Vagina (tissue), 2 donors: ENCODE measurements at regions not wholly inside any gene's neighbourhood (a gene's known extent, or its start where the extent isn't known, plus 50 kb on each side); places are given as distances from the start of the nearest gene placed in this dataset.

ENCODE experiments used
- POLR2AphosphoS5 ChIP-seq, 2 donors: sonication (generic); formaldehyde crosslinking; IDR thresholded peaks; one replicate each; pipeline ENCODE4 v1.9.0; 2017; ENCODE audit warnings: antibody characterized with exemption in 2 of 2, mild to moderate bottlenecking in 2 of 2, low read depth in 1 of 2; ENCODE audit not compliant: insufficient read depth in 1 of 2
- TF ChIP-seq, protein P1 (sequence below), 3 experiments: fragments of 450-650 bp in 2 of 3; fragments of 200-600 bp in 1 of 3; sonication (generic) in 1 of 3; IDR thresholded peaks; one replicate each; pipeline ENCODE4 v1.5.1; 2017 to 2019; ENCODE audit warnings: antibody characterized with exemption in 3 of 3, mild to moderate bottlenecking in 2 of 3, moderate library complexity in 2 of 3

DNA sequence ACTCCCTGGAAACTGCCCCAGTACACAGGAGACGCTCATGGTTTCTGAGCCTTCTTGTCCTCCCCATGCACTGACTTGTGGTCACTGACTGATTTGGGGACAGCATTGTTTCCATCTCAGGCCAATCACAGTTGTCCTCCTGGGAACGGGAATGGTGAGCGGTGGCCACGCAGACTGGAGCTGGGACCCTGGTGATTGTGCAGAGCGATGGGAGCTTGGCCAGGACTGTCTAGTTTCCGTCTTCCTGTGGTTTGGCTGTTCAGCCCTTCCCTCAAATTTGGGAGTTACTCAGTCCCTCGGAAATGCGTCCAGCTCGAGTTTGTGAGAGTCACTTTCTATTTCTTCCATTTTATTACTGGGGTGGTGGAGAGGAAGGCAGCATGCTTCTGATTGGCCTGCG lies 250.9 kb downstream of the ACTR3B start:
- TF ChIP-seq, protein P1, sequence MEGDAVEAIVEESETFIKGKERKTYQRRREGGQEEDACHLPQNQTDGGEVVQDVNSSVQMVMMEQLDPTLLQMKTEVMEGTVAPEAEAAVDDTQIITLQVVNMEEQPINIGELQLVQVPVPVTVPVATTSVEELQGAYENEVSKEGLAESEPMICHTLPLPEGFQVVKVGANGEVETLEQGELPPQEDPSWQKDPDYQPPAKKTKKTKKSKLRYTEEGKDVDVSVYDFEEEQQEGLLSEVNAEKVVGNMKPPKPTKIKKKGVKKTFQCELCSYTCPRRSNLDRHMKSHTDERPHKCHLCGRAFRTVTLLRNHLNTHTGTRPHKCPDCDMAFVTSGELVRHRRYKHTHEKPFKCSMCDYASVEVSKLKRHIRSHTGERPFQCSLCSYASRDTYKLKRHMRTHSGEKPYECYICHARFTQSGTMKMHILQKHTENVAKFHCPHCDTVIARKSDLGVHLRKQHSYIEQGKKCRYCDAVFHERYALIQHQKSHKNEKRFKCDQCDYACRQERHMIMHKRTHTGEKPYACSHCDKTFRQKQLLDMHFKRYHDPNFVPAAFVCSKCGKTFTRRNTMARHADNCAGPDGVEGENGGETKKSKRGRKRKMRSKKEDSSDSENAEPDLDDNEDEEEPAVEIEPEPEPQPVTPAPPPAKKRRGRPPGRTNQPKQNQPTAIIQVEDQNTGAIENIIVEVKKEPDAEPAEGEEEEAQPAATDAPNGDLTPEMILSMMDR (IDR thresholded peaks at IDR 0.05), result no peak
- no peak for TF ChIP-seq POLR2AphosphoS5 (IDR thresholded peaks at IDR 0.05; ENCODE audit: insufficient read depth in 1 of 2, low read depth in 1 of 2)
